H1 (cell line): ENCODE measurements at regions not wholly inside any gene's neighbourhood (a gene's known extent, or its start where the extent isn't known, plus 50 kb on each side); places are given as distances from the start of the nearest gene placed in this dataset.

Source experiments
- ASH2L ChIP-seq: fragments of 200-600, 300-600 bp; sonication (generic); IDR thresholded peaks from one replicate; pipeline ENCODE4 v1.7.1; 2017; ENCODE audit warnings: low read length
- CBX8 ChIP-seq: fragments of 300-800, 300-1000 bp; sonication (generic); IDR thresholded peaks from 2 replicates; pipeline ENCODE4 v1.7.1; 2016; ENCODE audit warnings: low read depth, low read length, borderline replicate concordance
- GABPA ChIP-seq: IDR thresholded peaks from 2 replicates; pipeline ENCODE4 v1.6.1; 2011; ENCODE audit warnings: mild to moderate bottlenecking, low read length, moderate library complexity, borderline replicate concordance; ENCODE audit not compliant: insufficient read depth
- JUN ChIP-seq: IDR thresholded peaks from 2 replicates; pipeline ENCODE4 v1.6.1; 2011; ENCODE audit warnings: low read depth, mild to moderate bottlenecking, improper control_type of control experiment, low read length
- JUND ChIP-seq: IDR thresholded peaks from 2 replicates; pipeline ENCODE4 v1.6.1; 2011; ENCODE audit warnings: mild to moderate bottlenecking, improper control_type of control experiment, low read length
- MAFK ChIP-seq: IDR thresholded peaks from 2 replicates; pipeline ENCODE4 v1.6.1; 2012; ENCODE audit warnings: low read depth, mild to moderate bottlenecking, improper control_type of control experiment, low read length
- NANOG ChIP-seq: IDR thresholded peaks from 2 replicates; pipeline ENCODE4 v1.6.1; 2011; ENCODE audit warnings: low read length, low read depth, mild to moderate bottlenecking, inconsistent platforms; ENCODE audit not compliant: insufficient read depth, poor library complexity, severe bottlenecking
- POLR2A ChIP-seq, 2 experiments: IDR thresholded peaks; 1 replicate in 1 of 2; 2 replicates in 1 of 2; pipeline ENCODE4 v1.6.1; 2011; ENCODE audit warnings: low read depth in 2 of 2, low read length in 2 of 2, mild to moderate bottlenecking in 2 of 2; ENCODE audit errors: control extremely low read depth in 1 of 2
- POU5F1 ChIP-seq: IDR thresholded peaks from 2 replicates; pipeline ENCODE4 v1.6.1; 2011; ENCODE audit warnings: low read depth, mild to moderate bottlenecking, low read length, moderate library complexity
- RAD21 ChIP-seq, 2 experiments: IDR thresholded peaks in 1 of 2; conservative IDR thresholded peaks in 1 of 2; 2 replicates each; pipeline ENCODE4 v1.6.1; 2011; ENCODE audit warnings: low read depth in 2 of 2, low read length in 2 of 2, improper control_type of control experiment in 1 of 2, inconsistent platforms in 1 of 2, mild to moderate bottlenecking in 1 of 2, moderate library complexity in 1 of 2
- RBBP5 ChIP-seq: IDR thresholded peaks from 2 replicates; pipeline ENCODE4 v1.7.1; 2012; ENCODE audit warnings: low read depth, mild to moderate bottlenecking, inconsistent platforms, low read length, moderate library complexity, borderline replicate concordance
- RFX5 ChIP-seq: IDR thresholded peaks from 2 replicates; pipeline ENCODE4 v1.6.1; 2011; ENCODE audit warnings: low read depth, low read length, improper control_type of control experiment, borderline replicate concordance
- RNF2 ChIP-seq: fragments of 200-900, 300-1000 bp; sonication (generic); IDR thresholded peaks from 2 replicates; pipeline ENCODE4 v1.7.1; 2016; ENCODE audit warnings: borderline replicate concordance, low read depth, mild to moderate bottlenecking, antibody characterized with exemption, low read length; ENCODE audit not compliant: poor library complexity, severe bottlenecking; ENCODE audit errors: missing control alignments
- SAP30 ChIP-seq: fragments of 300-600 bp; sonication (generic); IDR thresholded peaks from 2 replicates; pipeline ENCODE4 v1.7.1; 2012; ENCODE audit warnings: low read length, moderate library complexity, mild to moderate bottlenecking, inconsistent platforms; ENCODE audit not compliant: insufficient read depth, insufficient replicate concordance
- SP1 ChIP-seq: IDR thresholded peaks from 2 replicates; pipeline ENCODE4 v1.6.1; 2011; ENCODE audit warnings: low read depth, low read length
- SP2 ChIP-seq: IDR thresholded peaks from 2 replicates; pipeline ENCODE4 v1.6.1; 2012; ENCODE audit warnings: mild to moderate bottlenecking, low read length, inconsistent platforms
- SP4 ChIP-seq: IDR thresholded peaks from 2 replicates; pipeline ENCODE4 v1.6.1; 2012; ENCODE audit warnings: low read length, inconsistent platforms
- TBP ChIP-seq: IDR thresholded peaks from 2 replicates; pipeline ENCODE4 v1.6.1; 2011; ENCODE audit warnings: low read depth, low read length, improper control_type of control experiment
- TCF12 ChIP-seq: IDR thresholded peaks from 2 replicates; pipeline ENCODE4 v1.6.1; 2011; ENCODE audit warnings: low read depth, mild to moderate bottlenecking, low read length
- TF ChIP-seq, protein P1 (sequence below), 3 experiments: IDR thresholded peaks; 1 replicate in 2 of 3; 2 replicates in 1 of 3; pipeline versions ENCODE4 v1.5.1 to v1.6.1; 2011; ENCODE audit warnings: low read length in 3 of 3, mild to moderate bottlenecking in 3 of 3, inconsistent platforms in 2 of 3, low read depth in 1 of 3, moderate library complexity in 1 of 3; ENCODE audit not compliant: insufficient read depth in 1 of 3; ENCODE audit errors: control extremely low read depth in 1 of 3
- TF ChIP-seq, protein P2 (sequence below): IDR thresholded peaks from 2 replicates; pipeline ENCODE4 v1.6.1; 2011; ENCODE audit warnings: low read length, improper control_type of control experiment

DNA sequence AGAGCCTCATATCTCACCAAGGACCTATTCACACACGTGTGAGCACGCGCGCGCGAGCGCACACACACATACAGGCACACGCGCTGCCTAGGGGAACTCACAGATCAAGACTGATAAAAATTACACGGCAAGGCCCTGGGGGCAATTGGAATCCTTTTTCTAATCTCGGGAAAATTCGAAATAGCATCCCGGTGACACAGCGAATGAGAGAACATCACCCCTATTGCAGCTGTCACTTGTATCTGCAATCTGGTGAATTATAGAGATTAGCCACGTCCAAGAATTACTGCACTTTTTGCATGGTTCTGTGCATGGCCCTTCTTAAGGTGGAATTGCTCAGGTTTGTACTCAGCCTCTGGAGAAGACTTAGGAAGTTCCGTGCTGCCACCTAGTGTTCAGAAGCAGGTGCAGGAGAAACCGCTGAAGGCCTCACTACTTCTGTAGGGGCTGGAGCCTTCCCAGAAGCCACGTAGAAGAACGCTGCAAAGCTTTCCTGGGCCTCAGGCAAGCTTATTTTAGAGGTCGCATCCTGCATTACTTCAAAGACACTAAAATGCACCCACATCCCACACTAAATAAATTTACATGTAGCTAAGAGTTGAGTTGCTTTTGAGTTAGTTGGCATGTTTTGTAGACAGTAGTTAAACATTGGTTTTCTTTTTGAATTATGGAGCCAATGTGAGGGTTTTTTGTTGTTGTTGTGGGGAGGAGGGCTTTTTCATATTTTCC is 229.2 kb upstream of the CAMK1G start (continued):
- TF ChIP-seq JUN (no peak), POU5F1 (no peak), SP1 (no peak), TBP (no peak), GABPA (no peak; the same call in 1 of the 2 replicates), TCF12 (no peak), RFX5 (no peak), JUND (0 out of 2 replicates have a peak, but pooled peaks have one; percentile 37), RAD21 (IDR thresholded peaks at IDR 0.05 in 1 of 2, conservative IDR thresholded peaks at IDR 0.05 in 1 of 2; ENCODE audit: low read depth in 2 of 2, low read length in 2 of 2) (peak; percentile 89 to 93), RBBP5 (no peak), ASH2L (no peak), POLR2A (IDR thresholded peaks at IDR 0.05; ENCODE audit: control extremely low read depth in 1 of 2, low read depth in 2 of 2, low read length in 2 of 2) (no peak), CBX8 (no peak), SAP30 (no peak), MAFK (0 out of 2 replicates have a peak, but pooled peaks have one; percentile 13), RNF2 (no peak), SP2 (no peak), SP4 (no peak), NANOG (no peak)
- TF ChIP-seq, protein P1, sequence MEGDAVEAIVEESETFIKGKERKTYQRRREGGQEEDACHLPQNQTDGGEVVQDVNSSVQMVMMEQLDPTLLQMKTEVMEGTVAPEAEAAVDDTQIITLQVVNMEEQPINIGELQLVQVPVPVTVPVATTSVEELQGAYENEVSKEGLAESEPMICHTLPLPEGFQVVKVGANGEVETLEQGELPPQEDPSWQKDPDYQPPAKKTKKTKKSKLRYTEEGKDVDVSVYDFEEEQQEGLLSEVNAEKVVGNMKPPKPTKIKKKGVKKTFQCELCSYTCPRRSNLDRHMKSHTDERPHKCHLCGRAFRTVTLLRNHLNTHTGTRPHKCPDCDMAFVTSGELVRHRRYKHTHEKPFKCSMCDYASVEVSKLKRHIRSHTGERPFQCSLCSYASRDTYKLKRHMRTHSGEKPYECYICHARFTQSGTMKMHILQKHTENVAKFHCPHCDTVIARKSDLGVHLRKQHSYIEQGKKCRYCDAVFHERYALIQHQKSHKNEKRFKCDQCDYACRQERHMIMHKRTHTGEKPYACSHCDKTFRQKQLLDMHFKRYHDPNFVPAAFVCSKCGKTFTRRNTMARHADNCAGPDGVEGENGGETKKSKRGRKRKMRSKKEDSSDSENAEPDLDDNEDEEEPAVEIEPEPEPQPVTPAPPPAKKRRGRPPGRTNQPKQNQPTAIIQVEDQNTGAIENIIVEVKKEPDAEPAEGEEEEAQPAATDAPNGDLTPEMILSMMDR (IDR thresholded peaks at IDR 0.05; ENCODE audit: control extremely low read depth in 1 of 3, insufficient read depth in 1 of 3, low read depth in 1 of 3, low read length in 3 of 3), result peak; percentile 77 to 91 (median 81)
- TF ChIP-seq, protein P2, sequence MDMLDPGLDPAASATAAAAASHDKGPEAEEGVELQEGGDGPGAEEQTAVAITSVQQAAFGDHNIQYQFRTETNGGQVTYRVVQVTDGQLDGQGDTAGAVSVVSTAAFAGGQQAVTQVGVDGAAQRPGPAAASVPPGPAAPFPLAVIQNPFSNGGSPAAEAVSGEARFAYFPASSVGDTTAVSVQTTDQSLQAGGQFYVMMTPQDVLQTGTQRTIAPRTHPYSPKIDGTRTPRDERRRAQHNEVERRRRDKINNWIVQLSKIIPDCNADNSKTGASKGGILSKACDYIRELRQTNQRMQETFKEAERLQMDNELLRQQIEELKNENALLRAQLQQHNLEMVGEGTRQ, result no peak
